ENCODE measurements at regions not wholly inside any gene's neighbourhood (a gene's known extent, or its start where the extent isn't known, plus 50 kb on each side); places are given as distances from the start of the nearest gene placed in this dataset.

DNA sequence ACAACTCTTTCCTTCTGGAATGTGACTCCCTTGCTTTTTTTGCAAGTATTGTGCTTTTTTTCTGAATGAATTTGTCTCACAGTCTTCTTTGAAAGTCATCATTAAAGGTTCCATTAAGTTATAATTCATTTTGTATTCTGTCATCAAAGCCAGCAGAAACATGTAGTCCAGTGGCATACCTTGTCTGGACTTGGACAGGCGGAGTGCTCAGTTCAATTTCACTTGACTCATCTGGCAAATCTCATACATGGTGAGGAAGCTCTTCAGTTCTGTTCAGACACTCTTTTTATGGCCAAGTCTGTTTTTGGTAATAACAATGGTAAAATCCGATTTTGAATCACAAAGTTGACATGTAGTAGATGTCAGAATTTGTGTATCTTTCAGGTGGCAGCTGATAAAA, 260.8 kb upstream of the OPRM1 start:
- Histone ChIP-seq H3K9me3 (ENCODE audit: control insufficient read depth, low read depth, low read length) (no peaks in the 10 kb centered on the region), H3K27ac (ENCODE audit: low read length) (no peak overlapping the region), H3K4me3 (ENCODE audit: low read length) (no peak overlapping the region), H3K9ac (ENCODE audit: low read length) (no peak overlapping the region), H3K27me3 (ENCODE audit: control insufficient read depth, insufficient read depth, low read length) (no peaks in the 10 kb centered on the region), H3K36me3 (ENCODE audit: control insufficient read depth, low read depth, low read length) (no peaks in the 10 kb centered on the region), H3K4me1 (ENCODE audit: control insufficient read depth, low read depth, low read length) (peaks cover 6% of the 10 kb centered on the region)

DNA sequence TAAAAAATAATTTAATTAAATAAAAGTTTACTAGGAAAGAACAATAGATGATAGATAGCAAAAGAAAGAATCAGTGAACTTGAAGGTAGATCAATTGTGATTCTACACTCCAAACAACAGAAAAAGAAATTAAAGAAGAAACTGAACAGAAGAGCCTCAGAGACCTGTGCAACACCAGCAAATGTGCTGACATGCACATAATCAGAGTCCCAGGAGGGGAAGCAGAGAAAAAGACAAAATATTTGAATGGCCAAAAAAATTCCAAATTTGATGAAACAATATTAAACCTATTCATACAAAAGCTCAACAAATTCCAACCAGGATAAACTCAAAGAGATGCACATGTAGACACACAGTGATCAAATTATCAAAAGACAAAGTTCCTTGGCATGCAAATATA, 267.5 kb upstream of the OPRM1 start:
- no peak overlapping the region for H3K27ac ChIP-seq (ENCODE audit: low read length)

DNA sequence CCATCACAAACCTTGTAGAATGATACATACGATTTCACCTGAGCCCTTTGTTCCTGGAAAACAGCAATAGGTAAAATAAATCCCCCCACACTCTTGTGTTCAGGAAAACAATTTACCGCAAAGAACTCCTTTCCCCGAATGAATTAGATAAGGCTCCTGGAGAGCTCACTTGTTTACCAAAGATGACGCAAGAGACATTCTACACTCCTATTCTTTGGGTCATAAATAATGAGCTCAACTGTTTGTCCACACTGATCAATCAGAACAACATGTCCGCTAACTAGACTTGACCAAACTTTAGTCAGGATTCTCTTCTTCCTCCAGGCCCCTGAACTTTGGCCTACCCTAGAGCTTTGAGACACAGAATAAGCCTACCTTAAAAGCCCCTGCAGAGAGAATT, 271.9 kb upstream of the OPRM1 start:
- Histone ChIP-seq H3K9ac (ENCODE audit: low read length) (no peak overlapping the region), H3K9me3 (ENCODE audit: control insufficient read depth, low read depth, low read length) (no peaks in the 10 kb centered on the region), H3K4me1 (ENCODE audit: control insufficient read depth, low read depth, low read length) (no peaks in the 10 kb centered on the region), H3K27ac (ENCODE audit: low read length) (no peak overlapping the region), H3K27me3 (ENCODE audit: control insufficient read depth, insufficient read depth, low read length) (no peaks in the 10 kb centered on the region), H3K4me3 (ENCODE audit: low read length) (no peak overlapping the region), H3K36me3 (ENCODE audit: control insufficient read depth, low read depth, low read length) (no peaks in the 10 kb centered on the region)

More for the DNA sequence above, 267.5 kb upstream of the OPRM1 start:
- H3K9ac ChIP-seq (ENCODE audit: low read length) = no peak overlapping the region
- H3K36me3 ChIP-seq (ENCODE audit: control insufficient read depth, low read depth, low read length) = no peaks in the 10 kb centered on the region
- no peaks in the 10 kb centered on the region for H3K27me3 ChIP-seq (ENCODE audit: control insufficient read depth, insufficient read depth, low read length)
- H3K4me1 ChIP-seq (ENCODE audit: control insufficient read depth, low read depth, low read length) = peaks cover 6% of the 10 kb centered on the region
- no peak overlapping the region for H3K4me3 ChIP-seq (ENCODE audit: low read length)
- H3K9me3 ChIP-seq (ENCODE audit: control insufficient read depth, low read depth, low read length) = no peaks in the 10 kb centered on the region

DNA sequence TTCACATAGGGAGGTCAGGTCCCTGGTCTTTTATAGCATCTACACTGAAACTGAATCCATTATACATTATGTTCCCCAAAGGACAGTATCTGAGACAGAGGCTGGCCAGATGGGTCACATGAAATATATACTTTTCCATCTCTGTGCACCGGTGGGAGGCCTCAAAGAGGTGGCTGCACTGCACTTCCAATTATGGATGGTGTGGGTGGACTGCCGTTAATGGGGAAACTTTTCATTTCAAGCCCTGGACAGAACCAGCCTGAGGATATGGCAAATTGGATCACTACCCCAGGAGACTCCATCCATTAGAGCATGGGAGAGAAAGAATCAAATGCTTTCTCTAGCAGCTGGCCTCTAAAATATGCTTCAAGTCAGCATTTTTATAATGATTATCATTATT, 280.5 kb upstream of the OPRM1 start:
- Histone ChIP-seq H3K36me3 (ENCODE audit: control insufficient read depth, low read depth, low read length) (no peaks in the 10 kb centered on the region), H3K9ac (ENCODE audit: low read length) (no peak overlapping the region), H3K4me3 (ENCODE audit: low read length) (no peak overlapping the region), H3K27me3 (ENCODE audit: control insufficient read depth, insufficient read depth, low read length) (no peaks in the 10 kb centered on the region), H3K9me3 (ENCODE audit: control insufficient read depth, low read depth, low read length) (no peaks in the 10 kb centered on the region), H3K4me1 (ENCODE audit: control insufficient read depth, low read depth, low read length) (no peaks in the 10 kb centered on the region), H3K27ac (ENCODE audit: low read length) (no peak overlapping the region)

DNA sequence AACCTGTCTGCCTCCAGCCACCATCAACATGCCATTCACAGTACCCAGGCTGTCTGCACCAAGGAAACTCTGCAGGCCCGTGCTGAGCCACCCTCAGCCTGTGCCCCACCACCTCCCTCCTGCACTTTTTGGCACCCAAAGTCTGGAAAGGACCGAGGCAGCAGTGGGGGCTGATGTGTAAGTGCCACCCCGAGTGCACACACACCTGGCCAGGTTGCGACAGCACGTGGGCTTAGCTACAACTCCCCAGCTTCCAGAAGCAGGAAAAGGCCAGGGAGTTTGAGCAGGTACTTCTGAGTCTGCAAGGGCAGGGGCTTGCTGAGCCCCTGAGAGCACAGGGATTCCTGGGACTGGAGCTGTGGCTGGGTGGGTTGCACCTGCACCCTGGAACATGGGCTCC, 303.3 kb upstream of the OPRM1 start:
- H3K4me3 ChIP-seq (ENCODE audit: low read length) = no peak overlapping the region

DNA sequence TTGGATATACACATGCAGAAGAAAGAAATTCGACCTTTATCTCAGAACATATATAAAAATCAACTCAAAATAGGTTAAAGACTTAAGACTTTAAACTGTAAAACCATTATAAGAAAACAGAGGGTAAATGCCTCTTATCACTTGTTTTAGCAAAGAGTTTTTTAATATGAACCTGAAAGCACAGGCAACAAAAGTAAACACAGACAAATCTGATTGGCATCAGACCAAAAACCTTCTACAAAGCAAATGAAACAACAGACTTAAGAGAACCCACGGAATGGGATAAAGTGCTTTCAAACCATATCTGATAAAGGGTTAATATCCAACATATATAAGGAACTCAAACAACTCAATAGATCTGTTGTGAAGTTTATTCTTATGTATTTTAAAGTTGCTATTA, 309.9 kb upstream of the OPRM1 start:
- H3K4me3 ChIP-seq (ENCODE audit: low read length) = no peak overlapping the region
- H3K4me1 ChIP-seq (ENCODE audit: control insufficient read depth, low read depth, low read length) = no peaks in the 10 kb centered on the region
- H3K36me3 ChIP-seq (ENCODE audit: control insufficient read depth, low read depth, low read length) = no peaks in the 10 kb centered on the region
- H3K27me3 ChIP-seq (ENCODE audit: control insufficient read depth, insufficient read depth, low read length) = no peaks in the 10 kb centered on the region
- H3K27ac ChIP-seq (ENCODE audit: low read length) = no peak overlapping the region
- H3K9me3 ChIP-seq (ENCODE audit: control insufficient read depth, low read depth, low read length) = no peaks in the 10 kb centered on the region
- no peak overlapping the region for H3K9ac ChIP-seq (ENCODE audit: low read length)

More for the DNA sequence above, 303.3 kb upstream of the OPRM1 start:
- Histone ChIP-seq H3K27ac (ENCODE audit: low read length) (no peak overlapping the region), H3K9ac (ENCODE audit: low read length) (no peak overlapping the region), H3K9me3 (ENCODE audit: control insufficient read depth, low read depth, low read length) (no peaks in the 10 kb centered on the region), H3K27me3 (ENCODE audit: control insufficient read depth, insufficient read depth, low read length) (no peaks in the 10 kb centered on the region), H3K36me3 (ENCODE audit: control insufficient read depth, low read depth, low read length) (no peaks in the 10 kb centered on the region), H3K4me1 (ENCODE audit: control insufficient read depth, low read depth, low read length) (no peaks in the 10 kb centered on the region)

DNA sequence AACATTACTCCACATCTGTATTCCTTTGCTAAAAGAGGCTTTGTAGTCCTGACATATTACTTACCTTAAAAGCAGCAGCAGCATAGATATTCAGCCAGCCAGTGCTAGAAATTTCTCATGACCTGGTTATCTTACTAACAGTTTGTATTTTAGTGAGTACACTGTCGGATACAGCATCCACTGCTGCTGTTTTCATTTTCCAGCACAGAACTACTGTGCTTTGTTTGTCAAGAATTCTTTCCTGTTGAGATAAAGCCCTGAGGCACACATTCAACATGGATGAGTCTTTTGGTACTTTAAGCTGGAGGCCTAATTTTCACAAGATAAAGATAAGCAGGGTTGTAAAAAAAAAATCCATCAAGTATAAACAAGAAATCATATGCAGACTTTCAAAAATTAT, 311.2 kb upstream of the OPRM1 start:
- Histone ChIP-seq H3K9ac (ENCODE audit: low read length) (no peak overlapping the region), H3K27ac (ENCODE audit: low read length) (no peak overlapping the region), H3K27me3 (ENCODE audit: control insufficient read depth, insufficient read depth, low read length) (no peaks in the 10 kb centered on the region), H3K36me3 (ENCODE audit: control insufficient read depth, low read depth, low read length) (no peaks in the 10 kb centered on the region), H3K9me3 (ENCODE audit: control insufficient read depth, low read depth, low read length) (no peaks in the 10 kb centered on the region), H3K4me1 (ENCODE audit: control insufficient read depth, low read depth, low read length) (no peaks in the 10 kb centered on the region), H3K4me3 (ENCODE audit: low read length) (no peak overlapping the region)

DNA sequence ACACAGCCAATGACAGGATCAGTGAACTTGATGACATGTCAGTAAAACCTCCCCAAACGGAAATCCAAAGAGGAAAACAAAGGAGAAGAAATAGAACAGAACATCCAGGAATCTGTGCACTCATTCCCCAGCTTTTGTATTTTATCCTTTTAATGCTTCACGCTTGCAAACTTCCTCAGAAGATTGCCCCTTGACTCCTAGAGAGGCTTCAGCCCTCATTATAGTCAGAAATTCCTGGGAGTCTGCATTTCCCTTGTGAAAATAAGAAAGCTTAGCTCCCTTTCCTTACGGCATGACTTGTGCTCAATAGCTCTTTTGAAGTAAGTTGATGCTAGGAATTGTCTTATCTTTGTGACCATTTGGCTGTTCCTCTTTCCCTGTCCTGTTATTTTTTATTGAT, 313.6 kb upstream of the OPRM1 start:
- H3K27me3 ChIP-seq (ENCODE audit: control insufficient read depth, insufficient read depth, low read length) = no peaks in the 10 kb centered on the region
- no peak overlapping the region for H3K9ac ChIP-seq (ENCODE audit: low read length)
- no peak overlapping the region for H3K4me3 ChIP-seq (ENCODE audit: low read length)
- H3K4me1 ChIP-seq (ENCODE audit: control insufficient read depth, low read depth, low read length) = no peaks in the 10 kb centered on the region
- no peaks in the 10 kb centered on the region for H3K36me3 ChIP-seq (ENCODE audit: control insufficient read depth, low read depth, low read length)
- no peaks in the 10 kb centered on the region for H3K9me3 ChIP-seq (ENCODE audit: control insufficient read depth, low read depth, low read length)
- H3K27ac ChIP-seq (ENCODE audit: low read length) = no peak overlapping the region

DNA sequence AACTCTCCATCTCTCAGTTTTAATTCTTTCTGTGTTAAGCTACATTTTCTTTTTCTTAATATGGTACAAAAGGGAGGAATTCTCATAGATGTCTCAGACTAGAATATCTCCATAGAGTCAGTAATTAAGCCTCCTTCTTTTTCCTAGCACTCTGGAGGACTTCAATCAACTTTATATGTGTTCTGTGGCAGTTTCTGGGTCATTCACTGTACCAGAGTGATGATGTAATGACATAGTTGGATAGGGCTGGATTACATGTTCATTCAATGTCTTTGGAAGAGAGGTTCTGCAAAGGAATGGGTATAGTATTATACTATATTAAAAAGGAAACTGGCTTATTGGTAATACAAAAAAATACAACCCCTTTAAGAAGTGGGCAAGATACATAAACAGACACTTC, 318.3 kb upstream of the OPRM1 start:
- H3K9me3 ChIP-seq (ENCODE audit: control insufficient read depth, low read depth, low read length) = no peaks in the 10 kb centered on the region
- no peak overlapping the region for H3K9ac ChIP-seq (ENCODE audit: low read length)
- H3K27ac ChIP-seq (ENCODE audit: low read length) = no peak overlapping the region
- no peaks in the 10 kb centered on the region for H3K4me1 ChIP-seq (ENCODE audit: control insufficient read depth, low read depth, low read length)
- no peak overlapping the region for H3K4me3 ChIP-seq (ENCODE audit: low read length)
- no peaks in the 10 kb centered on the region for H3K36me3 ChIP-seq (ENCODE audit: control insufficient read depth, low read depth, low read length)
- H3K27me3 ChIP-seq (ENCODE audit: control insufficient read depth, insufficient read depth, low read length) = no peaks in the 10 kb centered on the region

DNA sequence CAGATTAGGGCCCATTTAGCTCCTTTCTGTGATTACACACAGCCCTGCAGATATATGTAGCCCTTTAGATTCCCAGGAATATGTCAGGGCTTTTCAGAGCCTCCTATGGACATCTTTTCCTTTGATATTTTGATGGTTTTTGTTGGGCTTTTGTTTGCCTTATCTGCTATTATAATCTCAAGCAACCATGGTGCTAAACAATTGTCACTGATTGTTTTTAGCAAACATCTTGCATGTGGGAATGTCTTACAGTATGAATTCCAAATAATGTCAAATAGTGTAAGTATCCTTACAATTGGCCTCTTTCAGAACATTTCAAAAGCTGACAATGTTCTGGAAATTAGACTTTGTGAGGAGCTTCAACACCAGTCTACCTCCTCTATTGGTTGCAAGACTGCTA, 333.6 kb upstream of the OPRM1 start:
- H3K27me3 ChIP-seq (ENCODE audit: control insufficient read depth, insufficient read depth, low read length) = no peaks in the 10 kb centered on the region
- peaks cover 6% of the 10 kb centered on the region for H3K9me3 ChIP-seq (ENCODE audit: control insufficient read depth, low read depth, low read length)
- H3K4me1 ChIP-seq (ENCODE audit: control insufficient read depth, low read depth, low read length) = no peaks in the 10 kb centered on the region

DNA sequence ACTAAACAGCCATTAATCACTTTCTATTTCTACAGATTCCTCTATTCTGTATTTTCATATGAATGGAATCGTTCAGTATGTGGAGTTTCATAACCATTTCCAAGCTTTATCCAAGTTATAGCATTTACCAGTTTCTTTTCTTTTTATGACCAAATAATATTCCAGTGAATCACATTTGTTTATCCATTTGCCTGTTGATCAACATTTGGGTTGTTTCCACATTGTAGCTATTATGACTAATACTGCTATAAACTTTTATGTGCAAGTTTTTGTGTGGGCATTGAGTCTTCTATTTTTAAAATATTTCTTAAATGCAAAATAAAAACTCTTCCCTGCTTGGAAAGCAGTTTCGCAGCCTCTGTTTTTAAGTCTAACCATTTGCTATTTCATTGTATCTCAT, 336.4 kb upstream of the OPRM1 start:
- Histone ChIP-seq H3K9me3 (ENCODE audit: control insufficient read depth, low read depth, low read length) (peaks cover 6% of the 10 kb centered on the region), H3K4me3 (ENCODE audit: low read length) (no peak overlapping the region), H3K27me3 (ENCODE audit: control insufficient read depth, insufficient read depth, low read length) (no peaks in the 10 kb centered on the region), H3K27ac (ENCODE audit: low read length) (no peak overlapping the region), H3K9ac (ENCODE audit: low read length) (no peak overlapping the region), H3K4me1 (ENCODE audit: control insufficient read depth, low read depth, low read length) (no peaks in the 10 kb centered on the region), H3K36me3 (ENCODE audit: control insufficient read depth, low read depth, low read length) (no peaks in the 10 kb centered on the region)

More for the DNA sequence above, 333.6 kb upstream of the OPRM1 start:
- Histone ChIP-seq H3K36me3 (ENCODE audit: control insufficient read depth, low read depth, low read length) (no peaks in the 10 kb centered on the region), H3K27ac (ENCODE audit: low read length) (no peak overlapping the region), H3K4me3 (ENCODE audit: low read length) (no peak overlapping the region), H3K9ac (ENCODE audit: low read length) (no peak overlapping the region)

DNA sequence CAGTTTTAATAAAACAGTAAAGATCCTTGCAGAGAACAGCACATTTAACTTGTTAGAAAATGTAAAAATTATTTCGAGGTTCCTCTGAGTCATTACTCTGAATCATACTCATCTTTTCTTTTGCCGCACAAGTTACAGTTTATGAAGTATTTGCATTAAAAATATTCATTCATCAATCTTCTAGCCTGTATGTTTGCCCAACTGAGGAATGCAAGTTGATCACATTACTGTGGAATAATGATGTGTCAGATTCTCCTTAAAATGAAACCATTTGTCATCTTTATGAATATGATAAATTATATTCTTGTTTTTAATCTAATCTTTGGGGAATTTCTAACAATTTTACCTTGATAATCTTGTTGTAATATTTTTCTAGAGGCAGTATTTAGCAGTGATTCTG, 340.4 kb upstream of the OPRM1 start:
- Histone ChIP-seq H3K4me3 (ENCODE audit: low read length) (no peak overlapping the region), H3K4me1 (ENCODE audit: control insufficient read depth, low read depth, low read length) (no peaks in the 10 kb centered on the region), H3K9ac (ENCODE audit: low read length) (no peak overlapping the region), H3K36me3 (ENCODE audit: control insufficient read depth, low read depth, low read length) (no peaks in the 10 kb centered on the region), H3K27ac (ENCODE audit: low read length) (no peak overlapping the region), H3K27me3 (ENCODE audit: control insufficient read depth, insufficient read depth, low read length) (no peaks in the 10 kb centered on the region), H3K9me3 (ENCODE audit: control insufficient read depth, low read depth, low read length) (no peaks in the 10 kb centered on the region)
